ENCODE measurements at regions not wholly inside any gene's neighbourhood (a gene's known extent, or its start where the extent isn't known, plus 50 kb on each side); places are given as distances from the start of the nearest gene placed in this dataset.

DNA sequence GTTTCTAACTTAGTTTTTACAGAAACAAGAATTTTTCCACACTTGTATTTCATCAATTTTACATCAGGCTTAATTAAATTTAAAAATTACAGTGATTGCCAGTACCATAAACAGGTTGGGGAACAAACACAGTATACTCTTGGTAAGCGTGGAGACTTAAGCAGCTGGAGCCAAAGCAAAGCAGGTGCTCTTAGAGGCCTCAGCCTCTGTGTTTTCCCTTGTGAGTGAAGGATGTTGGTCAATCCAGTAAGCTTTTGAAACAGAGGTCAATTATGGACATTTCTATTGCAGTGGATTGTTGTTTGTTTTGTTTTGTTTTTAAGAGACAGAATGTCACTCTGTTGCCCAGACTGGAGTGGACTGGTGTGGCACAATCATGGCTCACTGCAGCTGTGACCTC, 100.6 kb upstream of the CELF2 start:
- 95 to 100% methylated on average over 1 of the region's 1 CpG for WGBS, 2 donors

GRCh38 chr10:10919976-10920375, 97.7 kb upstream of the CELF2 start:
- no peak overlapping the region for H3K27ac ChIP-seq
- DNase-seq = no peak
- no peaks in the 10 kb centered on the region for H3K36me3 ChIP-seq
- 70 to 84% methylated on average over 5 of the region's 5 CpGs for WGBS, 2 donors
- no peak overlapping the region for H3K4me3 ChIP-seq (replicated peaks in 1 of 3)
- no peak for TF ChIP-seq POLR2A (IDR thresholded peaks at IDR 0.05)
- no peak for TF ChIP-seq CTCF (IDR thresholded peaks at IDR 0.05)
- no peaks in the 10 kb centered on the region for H3K4me1 ChIP-seq
- H3K27me3 ChIP-seq = no peaks in the 10 kb centered on the region
- intact Hi-C loops (cut with DNase I) = no loop called here
- H3K9me3 ChIP-seq = no peaks in the 10 kb centered on the region

More for the DNA sequence above, 100.6 kb upstream of the CELF2 start:
- Histone ChIP-seq H3K27me3 (no peaks in the 10 kb centered on the region), H3K4me3 (replicated peaks in 1 of 3) (no peak overlapping the region), H3K4me1 (no peaks in the 10 kb centered on the region), H3K9me3 (no peaks in the 10 kb centered on the region), H3K36me3 (no peaks in the 10 kb centered on the region), H3K27ac (no peak overlapping the region)
- TF ChIP-seq CTCF (IDR thresholded peaks at IDR 0.05) = no peak
- TF ChIP-seq POLR2A (IDR thresholded peaks at IDR 0.05) = no peak
- intact Hi-C loops (cut with DNase I) = no loop called here
- no peak for DNase-seq

DNA sequence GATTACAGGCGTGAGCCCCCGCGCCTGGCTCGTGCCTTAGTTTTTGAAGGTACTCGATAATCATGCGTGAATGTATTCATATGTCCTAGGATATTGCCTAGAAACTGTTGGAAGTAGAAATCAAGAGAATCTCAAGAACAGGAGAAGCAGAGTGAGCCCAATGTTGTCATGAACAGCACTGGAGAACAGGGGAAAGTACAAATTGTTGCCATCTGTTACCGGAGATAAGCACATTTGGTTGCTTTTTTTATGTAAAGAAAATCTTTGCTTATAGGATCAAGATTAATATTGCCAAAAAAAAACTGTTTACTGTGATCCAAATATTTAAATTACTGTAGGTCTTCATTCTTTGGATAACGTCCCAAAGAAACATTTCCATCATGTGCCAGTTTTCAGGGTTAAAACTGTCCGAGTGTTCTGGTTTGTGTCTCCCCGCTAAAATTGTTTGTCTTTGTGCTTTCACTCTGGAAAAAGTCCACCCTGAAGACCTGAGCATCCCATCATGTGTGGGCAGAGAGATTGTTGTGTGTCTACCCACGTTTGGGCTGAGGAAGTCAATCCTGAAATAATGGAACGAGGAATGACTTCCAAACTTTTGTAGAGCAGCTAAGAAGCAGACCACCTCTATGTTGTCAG, 95.7 kb upstream of the CELF2 start:
- no peak for DNase-seq
- no peaks in the 10 kb centered on the region for H3K9me3 ChIP-seq
- H3K4me3 ChIP-seq (replicated peaks in 1 of 3) = no peak overlapping the region
- intact Hi-C loops (cut with DNase I) = no loop called here
- TF ChIP-seq CTCF (IDR thresholded peaks at IDR 0.05) (no peak), POLR2A (IDR thresholded peaks at IDR 0.05) (no peak)
- H3K4me1 ChIP-seq = no peaks in the 10 kb centered on the region
- no peaks in the 10 kb centered on the region for H3K27me3 ChIP-seq
- no peak overlapping the region for H3K27ac ChIP-seq
- H3K36me3 ChIP-seq = no peaks in the 10 kb centered on the region
- 85 to 86% methylated on average over 12 of the region's 12 CpGs for whole genome bisulfite sequencing, 2 donors

DNA sequence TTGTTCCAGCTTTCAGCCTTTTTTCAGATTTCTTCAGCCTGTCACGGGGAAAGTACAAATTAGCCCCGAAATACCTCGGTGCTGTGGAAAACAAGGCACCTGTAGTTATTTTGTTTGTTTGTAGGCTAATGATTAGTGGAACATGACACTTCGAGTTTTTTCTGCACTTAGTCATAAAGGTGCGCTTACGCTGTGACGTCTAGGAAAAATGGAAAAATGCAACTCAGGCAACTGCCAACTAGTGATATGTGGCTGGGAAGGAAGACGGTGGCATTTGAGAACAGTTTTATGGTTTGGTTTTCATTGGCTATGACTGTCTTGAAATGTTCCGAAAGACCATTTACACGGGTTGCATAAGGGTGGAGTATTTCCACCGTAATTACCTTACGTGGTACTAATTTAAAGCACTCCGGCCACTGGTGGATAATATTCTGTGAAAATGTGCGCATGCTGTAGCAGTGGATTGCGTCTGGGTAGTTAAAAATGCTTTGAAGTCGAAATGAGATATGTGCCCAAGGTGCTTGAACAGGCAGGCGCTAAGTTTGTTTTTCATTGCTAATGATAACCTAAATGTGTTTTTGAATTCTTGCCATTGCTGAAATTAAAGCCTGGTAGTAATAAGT, 94.5 kb upstream of the CELF2 start:
- H3K27ac ChIP-seq = no peak overlapping the region
- no peaks in the 10 kb centered on the region for H3K36me3 ChIP-seq
- H3K27me3 ChIP-seq = no peaks in the 10 kb centered on the region
- no peak overlapping the region for H3K4me3 ChIP-seq (replicated peaks in 1 of 3)
- TF ChIP-seq CTCF (IDR thresholded peaks at IDR 0.05) = no peak
- H3K9me3 ChIP-seq = no peaks in the 10 kb centered on the region
- H3K4me1 ChIP-seq = no peaks in the 10 kb centered on the region
- no peak for DNase-seq
- WGBS, 2 donors = 91 to 96% methylated on average over 17 of the region's 17 CpGs
- intact Hi-C loops (cut with DNase I) = no loop called here

- 93 to 95% methylated on average over 4 of the region's 4 CpGs for WGBS, 2 donors
- DNase-seq = no peak
- no peaks in the 10 kb centered on the region for H3K9me3 ChIP-seq
- TF ChIP-seq POLR2A (IDR thresholded peaks at IDR 0.05) (no peak), CTCF (IDR thresholded peaks at IDR 0.05) (no peak)
- H3K4me3 ChIP-seq (replicated peaks in 1 of 3) = no peak overlapping the region
- intact Hi-C loops (cut with DNase I) = no loop called here
- no peak overlapping the region for H3K27ac ChIP-seq
- no peaks in the 10 kb centered on the region for H3K4me1 ChIP-seq
- H3K36me3 ChIP-seq = no peaks in the 10 kb centered on the region
- no peaks in the 10 kb centered on the region for H3K27me3 ChIP-seq
Measured at GRCh38 chr10:10925667-10926066, 92.0 kb upstream of the CELF2 start.

Data from thyroid gland (tissue), 4 donors.